ENCODE measurements at regions not wholly inside any gene's neighbourhood (a gene's known extent, or its start where the extent isn't known, plus 50 kb on each side); places are given as distances from the start of the nearest gene placed in this dataset.

DNA sequence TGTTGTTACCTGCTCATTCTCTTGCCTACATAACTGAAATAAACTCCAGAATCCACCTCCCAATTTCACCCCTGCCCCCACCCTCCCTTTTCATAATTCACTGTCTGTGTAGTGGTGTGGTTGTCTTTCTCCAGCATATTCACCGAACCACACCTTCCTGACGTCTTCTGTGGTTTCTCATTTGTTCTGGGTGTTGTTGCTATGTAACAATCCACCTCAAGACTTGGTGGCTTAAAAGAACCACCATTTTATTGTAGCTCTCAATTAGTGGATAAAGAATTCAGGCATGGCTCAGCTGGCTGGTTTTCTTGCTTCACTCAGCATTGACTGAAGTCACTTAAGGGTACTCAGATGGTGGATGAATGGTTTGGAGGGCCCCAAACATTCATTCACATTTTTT lies 229.8 kb downstream of the MAF start:
- no peaks in the 10 kb centered on the region for H3K4me1 ChIP-seq (ENCODE audit: control insufficient read depth in 1 of 2, insufficient read depth in 2 of 2, low read length in 2 of 2)
- intact Hi-C loops (cut with micrococcal nuclease), result no loop called here
- H4K20me1 ChIP-seq (ENCODE audit: insufficient read depth), result no peaks in the 10 kb centered on the region
- RAD21 ChIA-PET (ENCODE audit: low non-redundant PET in 1 of 2, low total read pairs in 2 of 2, uncharacterized antibody in 2 of 2, unreplicated experiment in 2 of 2), result no interaction called here
- H3K27me3 ChIP-seq (ENCODE audit: insufficient read depth, low read length), result no peaks in the 10 kb centered on the region
- ATAC-seq, result no peak
- no peak overlapping the region for H3K4me3 ChIP-seq (replicated peaks in 1 of 2; ENCODE audit: low read depth in 1 of 2, low read length in 2 of 2)
- POLR2A ChIA-PET, result no interaction called here
- H3K9me3 ChIP-seq (ENCODE audit: control insufficient read depth in 1 of 2, insufficient read depth in 1 of 2, low read depth in 1 of 2, low read length in 2 of 2), result peaks cover 47 to 52% of the 10 kb centered on the region in 2 experiments; a peak in 3 of 4 replicates
- TF ChIP-seq ELF1 (IDR thresholded peaks at IDR 0.05; ENCODE audit: borderline replicate concordance, low read depth) (no peak), SRF (IDR thresholded peaks at IDR 0.05; ENCODE audit: low read depth) (no peak), RAD21 (IDR thresholded peaks at IDR 0.05; ENCODE audit: low read depth) (no peak), CEBPB (IDR thresholded peaks at IDR 0.05; ENCODE audit: low read depth) (no peak), EZH2 (IDR thresholded peaks at IDR 0.05) (no peak), YY1 (IDR thresholded peaks at IDR 0.05; ENCODE audit: extremely low read depth, insufficient replicate concordance, low read depth, low read length) (no peak), EZH2phosphoT487 (IDR thresholded peaks at IDR 0.05; ENCODE audit: borderline replicate concordance) (no peak), SP1 (IDR thresholded peaks at IDR 0.05; ENCODE audit: low read depth) (no peak), POLR2AphosphoS5 (IDR thresholded peaks at IDR 0.05; ENCODE audit: low read depth, low read length) (no peak), ZFX (IDR thresholded peaks at IDR 0.05) (no peak), EGR1 (IDR thresholded peaks at IDR 0.05; ENCODE audit: low read depth) (no peak)
- TF ChIP-seq, protein P1, sequence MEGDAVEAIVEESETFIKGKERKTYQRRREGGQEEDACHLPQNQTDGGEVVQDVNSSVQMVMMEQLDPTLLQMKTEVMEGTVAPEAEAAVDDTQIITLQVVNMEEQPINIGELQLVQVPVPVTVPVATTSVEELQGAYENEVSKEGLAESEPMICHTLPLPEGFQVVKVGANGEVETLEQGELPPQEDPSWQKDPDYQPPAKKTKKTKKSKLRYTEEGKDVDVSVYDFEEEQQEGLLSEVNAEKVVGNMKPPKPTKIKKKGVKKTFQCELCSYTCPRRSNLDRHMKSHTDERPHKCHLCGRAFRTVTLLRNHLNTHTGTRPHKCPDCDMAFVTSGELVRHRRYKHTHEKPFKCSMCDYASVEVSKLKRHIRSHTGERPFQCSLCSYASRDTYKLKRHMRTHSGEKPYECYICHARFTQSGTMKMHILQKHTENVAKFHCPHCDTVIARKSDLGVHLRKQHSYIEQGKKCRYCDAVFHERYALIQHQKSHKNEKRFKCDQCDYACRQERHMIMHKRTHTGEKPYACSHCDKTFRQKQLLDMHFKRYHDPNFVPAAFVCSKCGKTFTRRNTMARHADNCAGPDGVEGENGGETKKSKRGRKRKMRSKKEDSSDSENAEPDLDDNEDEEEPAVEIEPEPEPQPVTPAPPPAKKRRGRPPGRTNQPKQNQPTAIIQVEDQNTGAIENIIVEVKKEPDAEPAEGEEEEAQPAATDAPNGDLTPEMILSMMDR (IDR thresholded peaks at IDR 0.05 in 2 of 3, conservative IDR thresholded peaks at IDR 0.05 in 1 of 3; ENCODE audit: borderline replicate concordance in 1 of 3, insufficient read depth in 1 of 3, low read depth in 2 of 3, low read length in 2 of 3), result no peak
- TF ChIP-seq, protein P2, sequence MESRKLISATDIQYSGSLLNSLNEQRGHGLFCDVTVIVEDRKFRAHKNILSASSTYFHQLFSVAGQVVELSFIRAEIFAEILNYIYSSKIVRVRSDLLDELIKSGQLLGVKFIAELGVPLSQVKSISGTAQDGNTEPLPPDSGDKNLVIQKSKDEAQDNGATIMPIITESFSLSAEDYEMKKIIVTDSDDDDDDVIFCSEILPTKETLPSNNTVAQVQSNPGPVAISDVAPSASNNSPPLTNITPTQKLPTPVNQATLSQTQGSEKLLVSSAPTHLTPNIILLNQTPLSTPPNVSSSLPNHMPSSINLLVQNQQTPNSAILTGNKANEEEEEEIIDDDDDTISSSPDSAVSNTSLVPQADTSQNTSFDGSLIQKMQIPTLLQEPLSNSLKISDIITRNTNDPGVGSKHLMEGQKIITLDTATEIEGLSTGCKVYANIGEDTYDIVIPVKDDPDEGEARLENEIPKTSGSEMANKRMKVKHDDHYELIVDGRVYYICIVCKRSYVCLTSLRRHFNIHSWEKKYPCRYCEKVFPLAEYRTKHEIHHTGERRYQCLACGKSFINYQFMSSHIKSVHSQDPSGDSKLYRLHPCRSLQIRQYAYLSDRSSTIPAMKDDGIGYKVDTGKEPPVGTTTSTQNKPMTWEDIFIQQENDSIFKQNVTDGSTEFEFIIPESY (IDR thresholded peaks at IDR 0.05; ENCODE audit: extremely low read depth, insufficient replicate concordance, low read length), result no peak
- TF ChIP-seq, protein P3, sequence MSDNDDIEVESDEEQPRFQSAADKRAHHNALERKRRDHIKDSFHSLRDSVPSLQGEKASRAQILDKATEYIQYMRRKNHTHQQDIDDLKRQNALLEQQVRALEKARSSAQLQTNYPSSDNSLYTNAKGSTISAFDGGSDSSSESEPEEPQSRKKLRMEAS (IDR thresholded peaks at IDR 0.05), result no peak
- TF ChIP-seq, protein P4, sequence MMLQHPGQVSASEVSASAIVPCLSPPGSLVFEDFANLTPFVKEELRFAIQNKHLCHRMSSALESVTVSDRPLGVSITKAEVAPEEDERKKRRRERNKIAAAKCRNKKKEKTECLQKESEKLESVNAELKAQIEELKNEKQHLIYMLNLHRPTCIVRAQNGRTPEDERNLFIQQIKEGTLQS (IDR thresholded peaks at IDR 0.05), result no peak
- no peak for DNase-seq (ENCODE audit: low read depth, low spot score)
- CTCF ChIA-PET, result no interaction called here
- H3K9ac ChIP-seq (ENCODE audit: low read length), result no peak overlapping the region
- H3K27ac ChIP-seq (ENCODE audit: low read depth, low read length), result no peak overlapping the region
- no peaks in the 10 kb centered on the region for H3K79me2 ChIP-seq (ENCODE audit: insufficient read depth, low read length)
- H3K36me3 ChIP-seq (ENCODE audit: control insufficient read depth in 1 of 2, insufficient read depth in 2 of 2, low read length in 2 of 2), result no peaks in the 10 kb centered on the region
- BruUV-seq (replicated peaks), result no TSS peak
- no peaks in the 10 kb centered on the region for H3K9me2 ChIP-seq (ENCODE audit: insufficient read depth)
- H3K4me2 ChIP-seq (ENCODE audit: low read length), result no peak overlapping the region
- no peak overlapping the region for H2AFZ ChIP-seq (ENCODE audit: low read depth, low read length, poor library complexity, severe bottlenecking)
